HG03469 (cell line): ENCODE measurements at regions not wholly inside any gene's neighbourhood (a gene's known extent, or its start where the extent isn't known, plus 50 kb on each side); places are given as distances from the start of the nearest gene placed in this dataset.

Experiments used
- ATAC-seq: cut with Tn5 transposase; IDR thresholded peaks from one replicate; pipeline ENCODE4 v1.9.1; 2021; ENCODE audit warnings: mild to moderate bottlenecking, moderate library complexity, moderate number of reproducible peaks; ENCODE audit not compliant: unreplicated experiment

GRCh38 chr7:145293754-145294153, 457.9 kb upstream of the TPK1 start:
- ATAC-seq = no peak

GRCh38 chr7:145293228-145293701, 457.4 kb upstream of the TPK1 start:
- ATAC-seq = no peak

DNA sequence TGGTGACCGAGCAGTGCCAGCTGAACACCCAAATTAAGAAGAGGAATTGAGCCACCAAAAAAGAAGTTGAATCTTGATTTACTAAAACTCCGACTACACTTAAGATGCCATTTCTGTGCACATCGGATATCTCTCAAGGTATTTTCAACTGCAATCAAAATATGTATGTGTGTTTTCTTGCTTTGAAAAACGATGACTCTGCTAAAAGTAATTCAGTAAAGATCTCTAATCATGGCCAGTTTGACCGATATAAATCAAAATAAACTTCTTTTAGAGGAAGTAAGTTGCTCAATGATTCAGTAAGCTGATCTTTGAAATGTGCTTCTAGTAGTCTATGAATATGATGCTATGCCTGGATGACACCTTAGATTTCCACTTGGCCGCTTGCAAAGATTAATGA, 453.5 kb upstream of the TPK1 start:
- ATAC-seq = no peak

DNA sequence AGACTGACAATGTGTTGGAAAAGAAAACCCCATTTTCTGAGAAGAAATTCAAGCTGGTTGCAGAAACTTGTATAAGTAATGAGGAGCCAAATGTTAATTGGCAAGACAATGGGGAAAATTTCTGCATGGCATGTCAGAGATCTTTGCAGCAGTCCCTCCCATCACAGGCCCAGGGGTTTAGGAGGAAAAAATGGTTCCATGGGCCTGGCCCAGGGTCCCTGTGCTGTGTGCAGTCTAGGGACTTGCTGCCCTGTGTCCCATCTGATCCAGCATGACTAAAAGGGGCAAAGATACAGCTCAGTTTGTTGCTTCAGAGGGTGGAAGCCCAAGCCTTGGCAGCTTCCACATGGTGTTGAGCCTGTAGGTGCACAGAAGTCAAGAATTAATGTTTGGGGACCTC, 440.3 kb upstream of the TPK1 start:
- ATAC-seq = no peak

DNA sequence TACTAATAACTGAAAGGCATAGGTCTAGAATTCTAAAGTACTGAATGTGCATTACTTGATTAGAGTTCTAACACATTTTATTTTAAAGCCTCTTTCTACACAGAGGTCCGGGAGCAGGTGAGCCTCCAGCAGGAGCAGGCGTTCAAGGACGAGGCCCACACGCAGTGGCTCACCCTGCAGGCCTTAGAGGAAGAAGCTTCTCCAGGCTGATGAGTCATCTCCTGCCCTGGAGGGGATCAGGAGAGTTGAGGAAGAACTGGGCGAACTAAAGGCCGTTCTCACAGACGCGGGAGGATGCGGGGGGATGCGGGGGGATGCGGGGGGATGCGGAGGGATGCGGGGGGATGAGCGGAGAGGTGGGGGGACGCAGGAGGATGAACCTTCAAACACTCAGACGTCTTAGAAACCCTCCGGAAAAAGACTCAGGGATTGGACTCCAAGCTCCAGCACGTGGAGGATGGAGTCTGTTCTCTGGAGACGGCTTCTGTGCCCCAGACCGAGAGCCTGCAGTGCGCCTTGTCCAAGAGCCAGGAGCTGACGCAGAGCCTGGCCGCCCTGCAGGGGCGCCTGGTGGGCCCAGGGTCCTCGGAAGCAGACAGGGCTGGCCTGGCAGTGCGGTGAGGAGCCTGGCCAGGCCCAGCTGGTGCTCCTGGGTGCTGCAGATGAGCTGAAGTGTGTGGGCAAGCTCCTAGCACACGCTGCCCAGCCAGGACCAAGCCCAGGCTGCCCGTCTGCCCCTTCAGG, 433.7 kb upstream of the TPK1 start:
- no peak for ATAC-seq

DNA sequence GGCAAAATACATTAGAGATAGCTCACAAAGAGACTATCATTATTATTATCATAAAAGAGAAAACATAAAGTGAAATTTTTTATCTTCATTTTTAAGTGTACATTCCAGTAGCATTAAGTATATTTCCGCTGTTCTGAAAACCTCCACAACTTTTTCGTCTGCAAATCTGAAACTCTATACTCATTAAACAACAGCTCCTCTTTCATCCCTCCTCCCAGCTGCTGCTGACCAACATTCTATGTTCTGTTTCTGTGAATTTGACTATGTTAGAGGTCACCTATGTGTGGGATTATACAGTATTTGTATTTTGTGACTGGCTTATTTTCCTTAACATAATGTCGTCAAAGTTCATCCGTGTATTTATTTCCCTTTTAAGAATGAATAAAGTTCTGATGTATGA, 429.3 kb upstream of the TPK1 start:
- no peak for ATAC-seq

GRCh38 chr7:145263886-145264285, 428.0 kb upstream of the TPK1 start:
- no peak for ATAC-seq

DNA sequence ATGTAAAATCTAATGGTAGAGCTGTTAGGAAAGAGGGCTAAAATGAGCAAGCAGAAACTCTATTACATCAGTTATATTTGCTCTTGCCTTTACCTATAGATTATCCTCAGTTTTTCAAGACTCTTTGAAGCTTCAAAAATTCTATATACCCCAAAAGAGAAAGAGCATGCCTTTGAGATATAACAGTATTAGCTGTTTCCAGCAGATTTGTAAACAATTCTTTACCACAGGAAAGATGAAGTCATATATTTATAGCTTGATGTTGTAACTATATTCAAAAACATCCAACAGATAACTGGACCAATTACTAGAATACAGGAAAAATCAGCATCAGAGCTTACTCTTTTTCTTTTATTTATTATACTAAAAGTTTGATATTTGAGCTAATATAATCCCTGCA, 416.2 kb upstream of the TPK1 start:
- no peak for ATAC-seq

DNA sequence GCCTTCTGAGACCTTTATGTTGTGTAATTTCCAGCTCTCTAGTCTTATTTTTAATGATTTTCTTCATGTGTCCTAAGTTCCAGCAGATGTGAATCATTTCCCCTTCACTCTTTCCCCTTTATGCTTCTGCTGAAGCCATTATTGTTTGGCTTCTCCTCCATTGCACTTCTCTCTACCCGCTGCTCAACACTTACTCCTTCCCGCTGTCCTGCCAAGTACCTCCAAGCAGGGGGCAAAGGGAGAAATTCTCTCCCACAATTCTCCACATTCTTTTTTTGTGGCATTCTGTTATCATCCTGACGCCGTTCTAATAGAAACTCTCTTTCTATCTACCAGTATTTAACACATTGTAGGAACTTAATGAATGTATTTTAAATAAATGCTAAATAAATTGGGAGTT, 388.9 kb upstream of the TPK1 start:
- no peak for ATAC-seq

DNA sequence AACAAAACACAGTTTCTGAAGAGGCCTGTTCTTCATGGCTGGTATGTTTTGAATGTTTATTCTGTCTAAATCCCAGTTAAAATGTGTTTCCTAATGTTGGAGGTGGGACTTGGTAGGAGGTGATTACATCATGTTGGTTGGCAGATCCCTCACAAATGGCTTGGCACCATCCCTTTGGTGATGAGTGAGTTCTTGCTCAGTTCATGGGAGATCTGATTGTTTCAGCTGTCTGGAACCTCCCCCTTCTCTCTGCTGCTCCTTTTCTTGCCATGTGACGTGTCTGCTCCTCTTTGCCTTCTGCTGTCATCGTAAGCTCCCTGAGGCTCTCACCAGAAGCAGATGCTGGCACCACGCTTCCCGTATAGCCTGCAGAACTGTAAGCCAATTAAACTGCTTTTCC, 383.6 kb upstream of the TPK1 start:
- no peak for ATAC-seq

DNA sequence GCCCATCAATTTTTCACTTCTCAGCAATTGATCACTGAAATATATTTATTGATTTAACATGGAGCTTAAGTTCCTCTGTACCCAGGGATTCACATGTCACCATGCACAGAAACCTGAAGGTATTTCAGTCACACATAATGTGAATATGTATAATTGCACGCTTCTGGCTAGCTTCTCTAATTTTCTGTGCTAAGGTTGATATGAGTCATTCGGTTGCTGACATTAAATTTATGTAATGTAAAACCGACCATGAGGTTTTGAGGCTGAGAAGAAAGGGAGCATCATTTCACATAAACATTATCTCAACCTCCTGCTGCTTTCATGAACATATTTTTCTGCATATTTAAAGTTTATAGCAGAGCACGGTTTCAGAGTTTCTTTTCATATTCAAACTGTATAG, 381.0 kb upstream of the TPK1 start:
- ATAC-seq = no peak

GRCh38 chr7:145212050-145212449, 376.2 kb upstream of the TPK1 start:
- ATAC-seq = no peak

GRCh38 chr7:145211211-145211610, 375.4 kb upstream of the TPK1 start:
- no peak for ATAC-seq

GRCh38 chr7:145193951-145194350, 358.1 kb upstream of the TPK1 start:
- no peak for ATAC-seq

DNA sequence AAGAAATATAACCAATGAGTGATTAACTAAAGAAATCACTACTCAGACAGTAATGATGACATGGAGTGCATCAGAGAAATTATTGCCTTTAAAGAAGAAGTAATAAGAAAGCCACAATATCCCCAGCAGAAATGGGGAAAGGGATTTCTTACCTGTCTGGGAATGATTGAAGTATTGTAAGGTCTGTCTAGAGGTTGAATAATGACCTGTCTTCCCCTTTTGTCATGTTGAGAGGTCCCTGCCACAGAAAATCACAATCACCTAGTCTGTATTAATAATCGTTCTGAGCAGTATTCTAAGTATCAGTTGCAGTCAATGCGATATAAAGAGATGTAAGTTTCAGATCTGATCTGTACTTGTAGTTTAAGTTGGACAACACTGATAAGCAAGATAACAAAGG, 349.1 kb upstream of the TPK1 start:
- no peak for ATAC-seq

GRCh38 chr7:145183069-145183468, 347.2 kb upstream of the TPK1 start:
- no peak for ATAC-seq

DNA sequence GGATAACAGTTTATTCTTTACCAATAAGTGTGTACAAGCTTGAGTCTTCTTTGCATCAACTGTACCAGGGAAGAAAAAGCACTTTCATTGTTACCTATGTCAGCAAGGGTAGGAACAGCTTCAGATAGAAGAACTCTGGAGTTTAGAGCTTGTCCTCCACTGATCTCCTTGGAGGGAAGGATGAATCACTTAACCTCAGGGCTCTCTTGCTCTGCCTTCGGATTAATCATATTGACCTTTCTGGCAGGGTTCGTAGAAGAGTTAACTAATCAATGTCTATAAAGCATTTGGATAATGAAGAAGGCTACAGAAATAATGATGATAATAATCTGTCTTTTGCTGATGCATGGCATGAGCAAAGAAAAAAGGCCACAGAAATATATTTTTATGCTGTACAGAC, 339.5 kb upstream of the TPK1 start:
- no peak for ATAC-seq

GRCh38 chr7:145169908-145170307, 334.1 kb upstream of the TPK1 start:
- ATAC-seq = no peak

GRCh38 chr7:145168879-145169278, 333.0 kb upstream of the TPK1 start:
- ATAC-seq = no peak

- ATAC-seq = no peak
Measured at GRCh38 chr7:145168427-145168826, 332.6 kb upstream of the TPK1 start.

DNA sequence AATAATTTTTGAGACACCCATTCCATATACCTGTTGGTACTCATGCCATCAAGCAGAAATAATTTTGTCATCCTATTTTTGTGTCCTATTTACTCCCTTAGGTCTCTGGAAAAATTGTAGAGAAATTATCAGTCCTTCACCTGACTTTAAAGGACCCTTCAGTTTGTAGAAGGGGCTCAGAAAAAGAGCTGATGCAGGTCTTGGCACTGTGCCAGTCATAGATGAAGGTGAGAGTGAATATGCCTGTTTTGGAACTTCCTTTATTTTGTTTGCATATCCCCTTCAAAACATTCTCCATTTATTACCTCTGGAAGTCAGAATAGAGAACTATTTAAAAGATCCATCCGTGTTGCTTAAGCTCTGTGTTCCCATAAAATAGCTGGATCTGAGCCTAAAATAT, 321.0 kb upstream of the TPK1 start:
- ATAC-seq = no peak

DNA sequence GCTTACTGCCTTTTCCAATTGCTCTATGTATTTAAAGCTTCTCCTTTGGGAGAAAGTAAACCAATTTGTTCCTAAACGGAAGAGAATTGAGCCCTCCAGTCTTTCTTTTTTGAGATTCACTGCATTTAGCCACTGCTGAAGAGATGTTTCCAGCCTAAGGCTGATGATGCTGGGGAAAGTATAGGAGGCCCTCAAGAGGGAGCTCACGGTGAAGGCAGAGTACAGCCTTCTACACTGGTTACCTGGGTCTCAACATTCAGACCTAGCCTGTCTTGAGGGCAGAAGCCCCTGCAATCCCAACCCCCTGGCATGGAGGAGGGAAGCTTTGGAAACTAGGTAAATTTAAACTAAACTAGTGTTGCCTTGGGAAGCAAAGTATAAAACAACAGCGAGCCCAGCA, 316.7 kb upstream of the TPK1 start:
- no peak for ATAC-seq

DNA sequence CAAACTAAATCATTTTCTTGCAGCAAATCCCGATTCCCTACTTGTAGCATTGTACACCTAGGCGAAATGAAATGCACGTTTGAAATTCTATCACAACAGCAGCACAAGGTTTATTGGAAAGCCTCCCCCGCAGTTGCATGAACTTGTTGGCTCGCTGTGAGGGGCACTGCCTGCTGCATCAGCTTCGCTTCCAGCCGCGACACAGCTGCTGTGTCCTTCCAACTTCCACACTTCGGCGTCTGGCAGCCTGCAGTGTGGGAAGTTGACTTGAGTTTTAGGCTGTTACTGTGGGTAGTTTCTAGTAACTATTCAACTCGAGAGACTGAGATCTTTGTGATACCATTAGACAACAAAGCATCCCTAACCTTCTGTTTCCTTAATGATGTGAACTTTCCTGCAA, 315.8 kb upstream of the TPK1 start:
- ATAC-seq = no peak
